ENCODE measurements at regions not wholly inside any gene's neighbourhood (a gene's known extent, or its start where the extent isn't known, plus 50 kb on each side); places are given as distances from the start of the nearest gene placed in this dataset.

GRCh38 chr4:20030108-20030507 is 221.6 kb upstream of the SLIT2 start:
- TF ChIP-seq POLR2A (IDR thresholded peaks at IDR 0.05; ENCODE audit: low read length) (no peak), GATA1 (IDR thresholded peaks at IDR 0.05; ENCODE audit: low read depth, low read length) (no peak)

Measured in erythroblast (primary cell).